IMR-90 (cell line): ENCODE measurements at regions not wholly inside any gene's neighbourhood (a gene's known extent, or its start where the extent isn't known, plus 50 kb on each side); places are given as distances from the start of the nearest gene placed in this dataset.

Experiments used
- ATAC-seq: fragments of 200-7000 bp; cut with Tn5 transposase; 2 replicates; pipeline ENCODE4 v1.9.1; 2020; ENCODE audit warnings: low read depth, mild to moderate bottlenecking, moderate library complexity
- BruUV-seq: library from RNA; stranded (reverse); fragments of 400-500 nt; replicated peaks from 2 replicates; lab custom pipeline; 2021; lab: Mats Ljungman, UMichigan
- CTCF ChIA-PET: fragments of 300-600 bp; formaldehyde crosslinking; extraction: SDS; loops from one replicate; lab custom pipeline; 2021; ENCODE audit warnings: antibody characterized with exemption; lab: Yijun Ruan, JAX
- POLR2A ChIA-PET: fragments of 300-600 bp; sonication (Branson Sonifier 250); formaldehyde crosslinking; loops from one replicate; lab custom pipeline; 2022; ENCODE audit warnings: antibody characterized with exemption; ENCODE audit not compliant: unreplicated experiment; lab: Charles Lee
- DNase-seq: peaks from one replicate; pipeline ENCODE4 v3.0.0; 2013
- H2AFZ ChIP-seq: replicated peaks from 2 replicates; pipeline ENCODE3; 2013; ENCODE audit warnings: low read length, mild to moderate bottlenecking; ENCODE audit not compliant: poor library complexity
- H2AK5ac ChIP-seq: 2 replicates; pipeline ENCODE4 v1.6.1; 2013; ENCODE audit warnings: low read depth, low read length, inconsistent platforms
- H2AK9ac ChIP-seq: replicated peaks from 2 replicates; pipeline ENCODE3; 2013; ENCODE audit warnings: mild to moderate bottlenecking, low read depth, low read length, moderate library complexity; ENCODE audit not compliant: poor library complexity
- H2BK120ac ChIP-seq: 2 replicates; pipeline ENCODE4 v1.6.1; 2013; ENCODE audit warnings: low read depth, low read length, inconsistent platforms
- H2BK15ac ChIP-seq: 3 replicates; pipeline ENCODE4 v1.6.1; 2013; ENCODE audit warnings: low read depth, low read length, inconsistent platforms
- H2BK20ac ChIP-seq: 2 replicates; pipeline ENCODE4 v1.6.1; 2013; ENCODE audit warnings: low read depth, mild to moderate bottlenecking, inconsistent platforms, low read length, moderate library complexity
- H2BK5ac ChIP-seq: 2 replicates; pipeline ENCODE4 v1.6.1; 2013; ENCODE audit warnings: mild to moderate bottlenecking, low read depth, low read length, inconsistent platforms; ENCODE audit not compliant: poor library complexity, severe bottlenecking
- H3K14ac ChIP-seq: replicated peaks from 2 replicates; pipeline ENCODE4 v1.6.1; 2013; ENCODE audit warnings: low read depth, low read length, inconsistent platforms
- H3K18ac ChIP-seq: 2 replicates; pipeline ENCODE4 v1.6.1; 2013; ENCODE audit warnings: low read depth, low read length, control low read depth
- H3K23ac ChIP-seq: 2 replicates; pipeline ENCODE4 v1.6.1; 2013; ENCODE audit warnings: low read depth, low read length, inconsistent platforms
- H3K27ac ChIP-seq: 2 replicates; pipeline ENCODE4 v1.5.1; 2013; ENCODE audit warnings: mild to moderate bottlenecking, control low read depth, low read length; ENCODE audit not compliant: insufficient read depth
- H3K27me3 ChIP-seq: 2 replicates; pipeline ENCODE4 v1.6.1; 2013; ENCODE audit warnings: low read length; ENCODE audit not compliant: control insufficient read depth, insufficient read depth
- H3K36me3 ChIP-seq: 2 replicates; pipeline ENCODE4 v1.6.1; 2013; ENCODE audit warnings: low read length, mixed read lengths; ENCODE audit not compliant: control insufficient read depth, insufficient read depth
- H3K4ac ChIP-seq: 2 replicates; pipeline ENCODE4 v1.6.1; 2013; ENCODE audit warnings: low read depth, low read length, inconsistent platforms
- H3K4me1 ChIP-seq: 2 replicates; pipeline ENCODE4 v1.6.1; 2013; ENCODE audit warnings: low read length, mixed read lengths; ENCODE audit not compliant: control insufficient read depth, insufficient read depth
- H3K4me2 ChIP-seq: 2 replicates; pipeline ENCODE4 v1.6.1; 2013; ENCODE audit warnings: low read depth, mild to moderate bottlenecking, control low read depth, low read length, moderate library complexity
- H3K4me3 ChIP-seq: 2 replicates; pipeline ENCODE4 v1.5.1; 2013; ENCODE audit warnings: low read depth, mild to moderate bottlenecking, control low read depth, low read length, moderate library complexity; ENCODE audit not compliant: insufficient read depth
- H3K56ac ChIP-seq: 2 replicates; pipeline ENCODE4 v1.6.1; 2013; ENCODE audit warnings: low read length, inconsistent platforms; ENCODE audit not compliant: insufficient read depth; ENCODE audit errors: extremely low read depth
- H3K79me1 ChIP-seq, 2 experiments: 2 replicates each; pipeline ENCODE4 v1.6.1; 2013; ENCODE audit warnings: low read length in 2 of 2, inconsistent platforms in 1 of 2, low read depth in 1 of 2
- H3K9ac ChIP-seq: 2 replicates; pipeline ENCODE4 v1.6.1; 2013; ENCODE audit warnings: low read depth, low read length, control low read depth
- H3K9me1 ChIP-seq: 2 replicates; pipeline ENCODE4 v1.6.1; 2013; ENCODE audit warnings: low read length, inconsistent platforms; ENCODE audit not compliant: insufficient read depth
- H3K9me3 ChIP-seq: 2 replicates; pipeline ENCODE4 v1.6.1; 2013; ENCODE audit warnings: low read length; ENCODE audit not compliant: control insufficient read depth, insufficient read depth
- H4K20me1 ChIP-seq: 2 replicates; pipeline ENCODE4 v1.6.1; 2013; ENCODE audit warnings: low read length, inconsistent platforms; ENCODE audit not compliant: insufficient read depth
- H4K5ac ChIP-seq: 2 replicates; pipeline ENCODE4 v1.6.1; 2013; ENCODE audit warnings: mild to moderate bottlenecking, low read depth, low read length, control low read depth
- H4K8ac ChIP-seq, 2 experiments: 2 replicates each; pipeline ENCODE4 v1.6.1; 2013; ENCODE audit warnings: low read depth in 2 of 2, low read length in 2 of 2, control low read depth in 1 of 2, inconsistent platforms in 1 of 2
- H4K91ac ChIP-seq: 2 replicates; pipeline ENCODE4 v1.6.1; 2013; ENCODE audit warnings: low read depth, low read length, inconsistent platforms; ENCODE audit not compliant: insufficient read depth
- BHLHE40 ChIP-seq: fragments of 150-350 bp; IDR thresholded peaks from 2 replicates; pipeline ENCODE4 v1.6.1; 2016; ENCODE audit warnings: mild to moderate bottlenecking, low read depth, low read length
- CEBPB ChIP-seq: IDR thresholded peaks from 2 replicates; pipeline ENCODE4 v1.6.1; 2012; ENCODE audit warnings: low read depth, low read length, improper control_type of control experiment
- CHD1 ChIP-seq: IDR thresholded peaks from 2 replicates; pipeline ENCODE4 v1.6.1; 2012; ENCODE audit warnings: low read depth, low read length, improper control_type of control experiment
- FOS ChIP-seq: fragments of 150-350 bp; IDR thresholded peaks from 2 replicates; pipeline ENCODE4 v1.6.1; 2016; ENCODE audit warnings: low read depth, low read length
- MAFK ChIP-seq: IDR thresholded peaks from 2 replicates; pipeline ENCODE4 v1.6.1; 2012; ENCODE audit warnings: low read depth, low read length, improper control_type of control experiment
- MAZ ChIP-seq: IDR thresholded peaks from 2 replicates; pipeline ENCODE4 v1.6.1; 2012; ENCODE audit warnings: low read depth, mild to moderate bottlenecking, low read length, improper control_type of control experiment, moderate library complexity, borderline replicate concordance
- MXI1 ChIP-seq: IDR thresholded peaks from 2 replicates; pipeline ENCODE4 v1.6.1; 2012; ENCODE audit warnings: low read depth, mild to moderate bottlenecking, low read length, moderate library complexity, borderline replicate concordance
- NFE2L2 ChIP-seq: fragments of 150-350 bp; IDR thresholded peaks from 2 replicates; pipeline ENCODE4 v1.6.1; 2016; ENCODE audit warnings: low read depth, mild to moderate bottlenecking, low read length
- POLR2A ChIP-seq: IDR thresholded peaks from 2 replicates; pipeline ENCODE4 v1.6.1; 2012; ENCODE audit warnings: mild to moderate bottlenecking, low read depth, low read length
- RAD21 ChIP-seq: IDR thresholded peaks from 2 replicates; pipeline ENCODE4 v1.6.1; 2012; ENCODE audit warnings: low read length, improper control_type of control experiment
- RCOR1 ChIP-seq: IDR thresholded peaks from 2 replicates; pipeline ENCODE4 v1.6.1; 2012; ENCODE audit warnings: mild to moderate bottlenecking, low read length, improper control_type of control experiment; ENCODE audit not compliant: insufficient replicate concordance
- RFX5 ChIP-seq: IDR thresholded peaks from 2 replicates; pipeline ENCODE4 v1.8.0; 2012; ENCODE audit warnings: low read depth, mild to moderate bottlenecking, low read length, moderate library complexity
- SMC3 ChIP-seq: fragments of 150-350 bp; IDR thresholded peaks from 2 replicates; pipeline ENCODE4 v1.6.1; 2016; ENCODE audit warnings: low read depth, mild to moderate bottlenecking, antibody characterized with exemption, low read length, moderate library complexity
- WGBS, 2 experiments: methylation state at CpG; one replicate each; pipeline versions ENCODE4 v1.1.5 to v1.1.7; 2013; ENCODE audit warnings: missing lambda C conversion rate in 2 of 2; ENCODE audit not compliant: insufficient read length in 1 of 2; ENCODE audit errors: extremely low coverage in 2 of 2; 5-methylcytosine and 5-hydroxymethylcytosine counted together
- dilution Hi-C: fragments of 300-500 bp; cut with HindIII; formaldehyde crosslinking; loops from one replicate; pipeline ENCODE4 v1.14.3; 2018; ENCODE audit warnings: low sequenced_read_pairs; ENCODE audit not compliant: unreplicated experiment
- in situ Hi-C: fragments of 300-500 bp; cut with MboI; formaldehyde crosslinking; loops from 3 replicates; pipeline ENCODE4 v1.14.3; 2019; ENCODE audit warnings: low sequenced_read_pairs, inconsistent platforms, mixed read lengths
- intact Hi-C: fragments of 100-400 bp; cut with micrococcal nuclease; formaldehyde crosslinking; loops from 2 replicates; pipeline ENCODE4 v1.10.0; 2022
- TF ChIP-seq, protein P1 (sequence below): conservative IDR thresholded peaks from 2 replicates; pipeline ENCODE4 v1.5.1; 2012; ENCODE audit warnings: mild to moderate bottlenecking, low read depth, low read length, improper control_type of control experiment
- TF ChIP-seq, protein P2 (sequence below): fragments of 150-350 bp; IDR thresholded peaks from 2 replicates; pipeline ENCODE4 v1.6.1; 2017; ENCODE audit warnings: mild to moderate bottlenecking, antibody characterized with exemption, low read length, low read depth
- TF ChIP-seq, protein P3 (sequence below): fragments of 150-350 bp; IDR thresholded peaks from 2 replicates; pipeline ENCODE4 v1.6.1; 2016; ENCODE audit warnings: low read depth, mild to moderate bottlenecking, low read length, moderate library complexity, borderline replicate concordance

DNA sequence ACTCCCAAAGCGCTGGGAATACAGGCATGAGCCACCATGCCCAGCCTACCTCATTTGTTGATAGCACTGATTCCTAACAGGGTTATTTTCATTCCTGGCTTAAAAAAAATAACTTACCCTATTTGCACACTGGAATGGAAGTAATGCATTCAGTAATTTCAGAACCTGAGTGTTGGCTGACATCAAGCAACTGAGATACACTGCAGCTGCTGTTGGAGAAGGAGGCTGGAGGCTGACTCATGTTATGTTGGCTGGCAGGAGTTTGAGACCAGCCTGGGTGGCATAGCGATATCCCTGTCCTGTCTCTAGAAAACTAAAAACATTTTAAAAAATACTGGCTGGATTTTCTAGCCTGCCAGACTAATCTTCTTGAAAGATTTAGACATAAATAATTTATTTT is 385.1 kb upstream of the MEX3C start:
- no peak overlapping the region for H2AK9ac ChIP-seq
- DNase-seq = no peak
- no peak for ATAC-seq
- no peak overlapping the region for H3K4ac ChIP-seq
- H3K27me3 ChIP-seq = no peaks in the 10 kb centered on the region
- H3K27ac ChIP-seq = no peak overlapping the region
- no peaks in the 10 kb centered on the region for H3K36me3 ChIP-seq
- H3K79me1 ChIP-seq = no peaks in the 10 kb centered on the region
- no peak overlapping the region for H4K91ac ChIP-seq
- no CpG with 5 or more reads among the region's 2 CpGs for WGBS, 2 experiments
- no peak overlapping the region for H3K56ac ChIP-seq
- H3K4me2 ChIP-seq = no peak overlapping the region
- H3K18ac ChIP-seq = no peak overlapping the region
- no peaks in the 10 kb centered on the region for H4K20me1 ChIP-seq
- BruUV-seq = no TSS peak
- ChIA-PET POLR2A (no interaction called here), CTCF (no interaction called here)
- no peak overlapping the region for H2AK5ac ChIP-seq
- H3K14ac ChIP-seq = no peak overlapping the region
- no peak overlapping the region for H4K5ac ChIP-seq
- no peak for TF ChIP-seq CHD1
- no peak for TF ChIP-seq MXI1
- TF ChIP-seq MAZ = no peak
- TF ChIP-seq MAFK = no peak
- TF ChIP-seq, protein P1, sequence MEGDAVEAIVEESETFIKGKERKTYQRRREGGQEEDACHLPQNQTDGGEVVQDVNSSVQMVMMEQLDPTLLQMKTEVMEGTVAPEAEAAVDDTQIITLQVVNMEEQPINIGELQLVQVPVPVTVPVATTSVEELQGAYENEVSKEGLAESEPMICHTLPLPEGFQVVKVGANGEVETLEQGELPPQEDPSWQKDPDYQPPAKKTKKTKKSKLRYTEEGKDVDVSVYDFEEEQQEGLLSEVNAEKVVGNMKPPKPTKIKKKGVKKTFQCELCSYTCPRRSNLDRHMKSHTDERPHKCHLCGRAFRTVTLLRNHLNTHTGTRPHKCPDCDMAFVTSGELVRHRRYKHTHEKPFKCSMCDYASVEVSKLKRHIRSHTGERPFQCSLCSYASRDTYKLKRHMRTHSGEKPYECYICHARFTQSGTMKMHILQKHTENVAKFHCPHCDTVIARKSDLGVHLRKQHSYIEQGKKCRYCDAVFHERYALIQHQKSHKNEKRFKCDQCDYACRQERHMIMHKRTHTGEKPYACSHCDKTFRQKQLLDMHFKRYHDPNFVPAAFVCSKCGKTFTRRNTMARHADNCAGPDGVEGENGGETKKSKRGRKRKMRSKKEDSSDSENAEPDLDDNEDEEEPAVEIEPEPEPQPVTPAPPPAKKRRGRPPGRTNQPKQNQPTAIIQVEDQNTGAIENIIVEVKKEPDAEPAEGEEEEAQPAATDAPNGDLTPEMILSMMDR = no peak
- TF ChIP-seq CEBPB = no peak
- no peak for TF ChIP-seq BHLHE40
- no peak for TF ChIP-seq RCOR1
- no peak for TF ChIP-seq FOS
- no peak for TF ChIP-seq POLR2A
- no peak for TF ChIP-seq RAD21
- no peak for TF ChIP-seq NFE2L2
- TF ChIP-seq, protein P2, sequence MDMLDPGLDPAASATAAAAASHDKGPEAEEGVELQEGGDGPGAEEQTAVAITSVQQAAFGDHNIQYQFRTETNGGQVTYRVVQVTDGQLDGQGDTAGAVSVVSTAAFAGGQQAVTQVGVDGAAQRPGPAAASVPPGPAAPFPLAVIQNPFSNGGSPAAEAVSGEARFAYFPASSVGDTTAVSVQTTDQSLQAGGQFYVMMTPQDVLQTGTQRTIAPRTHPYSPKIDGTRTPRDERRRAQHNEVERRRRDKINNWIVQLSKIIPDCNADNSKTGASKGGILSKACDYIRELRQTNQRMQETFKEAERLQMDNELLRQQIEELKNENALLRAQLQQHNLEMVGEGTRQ = no peak
- TF ChIP-seq, protein P3, sequence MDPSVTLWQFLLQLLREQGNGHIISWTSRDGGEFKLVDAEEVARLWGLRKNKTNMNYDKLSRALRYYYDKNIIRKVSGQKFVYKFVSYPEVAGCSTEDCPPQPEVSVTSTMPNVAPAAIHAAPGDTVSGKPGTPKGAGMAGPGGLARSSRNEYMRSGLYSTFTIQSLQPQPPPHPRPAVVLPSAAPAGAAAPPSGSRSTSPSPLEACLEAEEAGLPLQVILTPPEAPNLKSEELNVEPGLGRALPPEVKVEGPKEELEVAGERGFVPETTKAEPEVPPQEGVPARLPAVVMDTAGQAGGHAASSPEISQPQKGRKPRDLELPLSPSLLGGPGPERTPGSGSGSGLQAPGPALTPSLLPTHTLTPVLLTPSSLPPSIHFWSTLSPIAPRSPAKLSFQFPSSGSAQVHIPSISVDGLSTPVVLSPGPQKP = no peak
- no peak for TF ChIP-seq RFX5
- TF ChIP-seq SMC3 = no peak
- peaks cover 15% of the 10 kb centered on the region for H3K9me3 ChIP-seq
- no peak overlapping the region for H3K23ac ChIP-seq
- dilution Hi-C loops = no loop called here
- intact Hi-C loops = no loop called here
- H2BK15ac ChIP-seq = no peak overlapping the region
- H4K8ac ChIP-seq = no peak overlapping the region
- H2BK120ac ChIP-seq = no peak overlapping the region
- H3K9ac ChIP-seq = no peak overlapping the region
- in situ Hi-C loops = no loop called here
- no peaks in the 10 kb centered on the region for H3K4me1 ChIP-seq
- H2BK5ac ChIP-seq = no peak overlapping the region
- no peak overlapping the region for H2BK20ac ChIP-seq
- H3K9me1 ChIP-seq = no peaks in the 10 kb centered on the region
- H2AFZ ChIP-seq = no peak overlapping the region
- H3K4me3 ChIP-seq = no peak overlapping the region
